Anterior cingulate cortex (tissue), 58 donors: ENCODE measurements at regions not wholly inside any gene's neighbourhood (a gene's known extent, or its start where the extent isn't known, plus 50 kb on each side); places are given as distances from the start of the nearest gene placed in this dataset.
"Not testable (repeated sequence)": the region's sequence is repeated elsewhere in the genome, so short reads cannot be mapped to it uniquely, and the experiment has no call there.

ENCODE experiments used
- DNase-seq, 58 donors: peaks; one replicate each; lab custom pipeline; 2025; lab: John Stamatoyannopoulos, UW

- no peak for DNase-seq
Measured at GRCh38 chr3:140752499-140752898, 74.6 kb downstream of the TRIM42 start.

GRCh38 chr3:140753865-140754754 is 76.2 kb downstream of the TRIM42 start:
- no peak for DNase-seq

- DNase-seq, result peak in 1 of 58 donors; percentile 0
Measured at GRCh38 chr3:140754936-140755335, 77.1 kb downstream of the TRIM42 start.

GRCh38 chr3:140756240-140757016 is 78.6 kb downstream of the TRIM42 start:
- DNase-seq, result no peak

- DNase-seq, result no peak
Measured at GRCh38 chr3:140758791-140759444, 81.1 kb downstream of the TRIM42 start.

- DNase-seq, result no peak
Measured at GRCh38 chr3:140760324-140761075, 82.6 kb downstream of the TRIM42 start.

GRCh38 chr3:140761076-140761639 is 83.3 kb downstream of the TRIM42 start:
- DNase-seq, result no peak

- no peak for DNase-seq
Measured at GRCh38 chr3:140762746-140763145, 84.9 kb downstream of the TRIM42 start.

GRCh38 chr3:140763532-140763931 is 85.7 kb downstream of the TRIM42 start:
- DNase-seq, result no peak

- DNase-seq, result no peak
Measured at GRCh38 chr3:140765246-140765645, 87.4 kb downstream of the TRIM42 start.

- no peak for DNase-seq
Measured at GRCh38 chr3:140766465-140766864, 88.6 kb downstream of the TRIM42 start.

- DNase-seq, result no peak
Measured at GRCh38 chr3:140767566-140767965, 89.7 kb downstream of the TRIM42 start.

GRCh38 chr3:140768941-140769340 is 91.1 kb downstream of the TRIM42 start:
- DNase-seq, result no peak

- DNase-seq, result no peak
Measured at GRCh38 chr3:140769951-140770350, 92.1 kb downstream of the TRIM42 start.

- no peak for DNase-seq
Measured at GRCh38 chr3:140770977-140771667, 93.3 kb downstream of the TRIM42 start.

- no peak for DNase-seq
Measured at GRCh38 chr3:140777631-140778233, 99.9 kb downstream of the TRIM42 start.

GRCh38 chr3:140791368-140791767 is 113.5 kb downstream of the TRIM42 start:
- no peak for DNase-seq

- no peak for DNase-seq
Measured at GRCh38 chr3:140794507-140794906, 116.6 kb downstream of the TRIM42 start.

- not testable (repeated sequence) for DNase-seq
Measured at GRCh38 chr3:140802898-140803297, 125.0 kb downstream of the TRIM42 start.
